ENCODE measurements at regions not wholly inside any gene's neighbourhood (a gene's known extent, or its start where the extent isn't known, plus 50 kb on each side); places are given as distances from the start of the nearest gene placed in this dataset.

GRCh38 chr10:118407026-118407425, 64.9 kb upstream of the FAM204A start:
- Histone ChIP-seq H3K27ac (ENCODE audit: insufficient read length, low read depth, low read length) (no peak overlapping the region), H4K91ac (ENCODE audit: insufficient read length, low read depth, low read length) (no peak overlapping the region), H2BK5ac (ENCODE audit: insufficient read length, low read length) (no peak overlapping the region), H3K18ac (ENCODE audit: insufficient read length, low read depth, low read length) (no peak overlapping the region), H3K79me2 (ENCODE audit: insufficient read depth, low read length) (no peaks in the 10 kb centered on the region), H3K56ac (ENCODE audit: insufficient read length, low read depth, low read length) (no peak overlapping the region), H3K4me2 (ENCODE audit: insufficient read depth, insufficient read length, low read length) (no peak overlapping the region), H3K23ac (ENCODE audit: insufficient read length, low read depth, low read length) (no peak overlapping the region), H3K27me3 (ENCODE audit: insufficient read depth, low read length) (no peaks in the 10 kb centered on the region), H2BK20ac (ENCODE audit: low read depth, low read length, poor library complexity, severe bottlenecking) (no peak overlapping the region), H4K5ac (ENCODE audit: insufficient read length, low read depth, low read length) (no peak overlapping the region), H4K8ac (replicated peaks; ENCODE audit: insufficient read length, low read depth, low read length) (no peak overlapping the region), H3K23me2 (ENCODE audit: insufficient read length, low read depth, low read length, poor library complexity, severe bottlenecking) (no peaks in the 10 kb centered on the region), H3K4ac (ENCODE audit: low read depth, low read length) (no peak overlapping the region), H3K14ac (ENCODE audit: insufficient read depth, low read length) (no peak overlapping the region), H4K20me1 (ENCODE audit: control insufficient read depth, insufficient read depth, insufficient read length) (no peaks in the 10 kb centered on the region), H3K79me1 (ENCODE audit: insufficient read depth, low read depth, low read length, poor library complexity, severe bottlenecking) (no peaks in the 10 kb centered on the region), H2BK120ac (ENCODE audit: low read depth, low read length, poor library complexity, severe bottlenecking) (no peak overlapping the region), H3K4me1 (ENCODE audit: insufficient read depth, low read length) (peaks cover 5% of the 10 kb centered on the region; the same call in 1 of the 2 replicates), H2BK15ac (ENCODE audit: low read depth, low read length) (no peak overlapping the region), H2BK12ac (ENCODE audit: insufficient read length, low read depth, low read length) (no peak overlapping the region), H3K9me3 (ENCODE audit: control insufficient read depth, low read depth, low read length) (no peaks in the 10 kb centered on the region), H2AK5ac (ENCODE audit: insufficient read length, low read length) (no peak overlapping the region), H3T11ph (ENCODE audit: low read length) (no peak overlapping the region), H3K9ac (ENCODE audit: extremely low read depth, insufficient read length, low read length) (no peak overlapping the region), H2AFZ (ENCODE audit: low read length) (no peak overlapping the region)
- H3K27ac Mint-ChIP-seq: no peak overlapping the region
- peaks cover 3% of the 10 kb centered on the region for H3K27me3 Mint-ChIP-seq (ENCODE audit: low read depth)
- H3K4me1 Mint-ChIP-seq: peaks cover 16 to 21% of the 10 kb centered on the region in 2 experiments
- H3K4me3 Mint-ChIP-seq: no peak overlapping the region
- no peaks in the 10 kb centered on the region for H3K36me3 Mint-ChIP-seq (ENCODE audit: insufficient read depth in 1 of 3, low read depth in 3 of 3)
- DNase-seq: no peak
- peaks cover 0 to under 1% of the 10 kb centered on the region in 2 experiments; a peak in 1 of 5 replicates for H3K9me3 Mint-ChIP-seq
- TF ChIP-seq CTCF (conservative IDR thresholded peaks at IDR 0.05): no peak
